ENCODE measurements at regions not wholly inside any gene's neighbourhood (a gene's known extent, or its start where the extent isn't known, plus 50 kb on each side); places are given as distances from the start of the nearest gene placed in this dataset.
"Not testable (repeated sequence)": the region's sequence is repeated elsewhere in the genome, so short reads cannot be mapped to it uniquely, and the experiment has no call there.

DNA sequence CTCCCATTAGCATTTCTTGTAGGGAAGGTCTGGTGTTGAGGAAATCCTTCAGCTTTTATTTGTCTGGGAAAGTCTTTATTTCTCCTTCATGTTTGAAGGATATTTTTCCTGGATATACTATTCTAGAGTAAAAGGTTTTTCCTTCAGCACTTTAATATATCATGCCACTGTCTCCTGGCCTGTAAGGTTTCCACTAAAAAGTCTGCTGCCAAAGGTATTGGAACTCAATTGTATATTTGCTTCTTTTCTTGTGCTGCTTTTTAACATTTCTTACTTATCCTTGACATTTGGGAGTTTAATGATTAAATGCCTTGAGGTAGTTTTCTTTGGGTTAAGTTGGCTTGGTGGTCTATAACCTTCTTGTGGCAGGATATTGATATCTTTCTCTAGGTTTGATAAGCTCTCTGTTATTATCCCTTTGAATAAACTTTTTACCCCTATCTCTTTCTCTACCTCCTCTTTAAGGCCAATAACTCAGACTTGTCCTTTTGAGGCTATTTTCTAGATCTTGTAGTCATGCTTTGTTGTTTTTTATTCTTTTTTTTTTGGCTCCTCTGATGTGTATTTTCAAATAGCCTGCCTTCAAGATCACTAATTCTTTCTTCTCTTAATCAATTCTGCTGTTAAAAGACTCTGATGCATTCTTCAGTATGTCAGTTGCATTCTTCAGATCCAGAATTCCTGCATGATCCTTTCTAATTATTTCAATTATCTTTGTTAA is 225.0 kb upstream of the ZNF217 start:
- no peak for DNase-seq (ENCODE audit: low read depth in 2 of 2)

DNA sequence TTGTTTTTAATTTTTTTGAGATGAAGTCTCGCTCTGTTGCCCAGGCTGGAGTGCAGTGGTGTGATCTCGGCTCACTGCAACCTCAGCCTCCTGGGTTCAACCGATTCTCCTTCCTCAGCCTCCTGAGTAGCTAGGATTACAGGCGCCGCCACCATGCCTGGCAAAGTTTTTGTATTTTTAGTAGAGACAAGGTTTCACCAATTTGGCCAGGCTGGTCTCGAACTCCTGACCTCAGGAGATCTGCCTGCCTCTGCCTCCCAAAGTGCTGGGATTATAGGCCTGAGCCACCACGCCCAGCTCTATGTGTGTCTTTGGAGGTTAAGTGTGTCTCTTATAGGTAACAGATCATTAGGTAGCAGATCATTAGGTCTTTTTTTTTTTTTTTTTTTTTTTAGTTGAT is 223.9 kb upstream of the ZNF217 start:
- not testable (repeated sequence) for DNase-seq (ENCODE audit: low read depth in 2 of 2)

DNA sequence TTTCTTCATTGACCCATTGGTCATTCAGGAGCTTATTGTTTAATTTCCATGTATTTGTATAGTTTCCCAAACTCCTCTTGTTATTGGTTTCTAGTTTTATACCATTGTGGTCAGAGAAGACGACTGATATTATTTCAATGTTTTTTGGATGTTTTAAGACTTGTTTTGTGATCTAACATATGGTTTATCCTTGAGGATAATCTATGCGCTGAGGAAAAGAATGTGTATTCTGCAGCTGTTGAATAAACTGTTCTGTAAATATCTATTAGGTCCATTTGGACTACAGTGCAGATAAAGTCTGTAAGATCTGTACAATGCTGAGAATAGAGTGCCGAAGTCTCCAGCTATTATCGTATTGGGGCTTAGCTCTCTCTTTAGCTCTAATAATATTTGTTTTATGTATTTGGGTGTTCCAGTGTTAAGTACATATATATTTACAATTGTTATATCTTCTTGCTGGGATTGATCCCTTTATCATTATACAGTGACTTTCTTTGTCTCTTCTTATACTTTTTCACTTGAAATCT is 223.3 kb upstream of the ZNF217 start:
- no peak for DNase-seq (ENCODE audit: low read depth in 2 of 2)

DNA sequence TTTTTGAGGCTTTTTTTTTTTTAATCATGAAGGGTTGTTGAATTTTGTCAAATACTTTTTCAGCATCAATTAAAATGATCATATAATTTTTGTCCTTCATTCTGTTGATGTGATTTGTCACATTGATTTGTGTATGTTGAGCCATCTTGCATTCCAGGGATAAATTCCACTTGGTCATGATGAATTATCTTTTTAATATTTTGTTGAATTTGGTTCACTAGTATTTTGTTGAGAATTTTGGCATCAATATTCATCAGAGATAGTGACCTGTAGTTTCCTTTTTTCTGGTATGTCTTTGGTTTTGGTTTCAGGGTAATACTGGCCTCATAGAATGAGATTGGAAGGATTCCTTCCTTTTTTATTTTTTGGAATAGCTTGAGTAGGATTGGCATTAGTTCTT is 221.9 kb upstream of the ZNF217 start:
- no peak for DNase-seq (ENCODE audit: low read depth in 2 of 2)

DNA sequence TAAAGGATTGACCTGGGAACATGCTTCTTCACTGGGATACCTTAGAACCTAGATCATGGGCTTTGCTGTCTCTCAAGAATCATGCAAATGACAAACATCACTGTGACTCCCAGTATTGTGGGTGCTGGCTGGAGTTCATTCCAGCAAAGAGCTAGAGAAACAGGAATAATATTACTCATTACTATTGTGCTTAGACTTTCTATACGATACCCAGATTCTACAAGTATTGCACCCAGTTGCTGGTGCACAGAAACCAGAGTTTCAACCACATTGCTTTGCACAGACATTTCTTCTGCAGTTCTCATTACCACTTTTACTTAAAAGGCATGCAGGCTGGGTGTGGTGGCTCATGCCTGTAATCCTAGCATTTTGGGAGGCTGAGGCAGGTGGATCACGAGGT is 220.4 kb upstream of the ZNF217 start:
- no peak for DNase-seq (ENCODE audit: low read depth in 2 of 2)

DNA sequence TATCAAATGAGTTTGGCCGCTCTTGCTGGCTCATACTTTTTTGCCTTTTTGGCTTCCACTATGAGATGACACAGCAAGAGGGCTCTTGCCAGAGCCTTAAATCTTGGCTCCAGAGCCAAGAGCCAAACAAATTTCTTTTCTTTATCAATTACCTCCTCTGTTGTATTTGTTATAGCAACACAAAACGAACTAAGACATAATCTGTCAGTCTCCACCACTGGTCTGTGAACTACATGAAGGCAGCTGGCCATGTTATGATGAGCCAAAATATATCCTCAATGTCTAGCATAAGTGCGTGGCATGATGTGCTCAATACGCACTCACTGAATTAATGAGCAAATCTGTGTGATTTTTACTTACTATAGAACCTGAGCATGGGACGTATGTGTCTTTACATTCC is 220.0 kb upstream of the ZNF217 start:
- DNase-seq (ENCODE audit: low read depth in 2 of 2): no peak

DNA sequence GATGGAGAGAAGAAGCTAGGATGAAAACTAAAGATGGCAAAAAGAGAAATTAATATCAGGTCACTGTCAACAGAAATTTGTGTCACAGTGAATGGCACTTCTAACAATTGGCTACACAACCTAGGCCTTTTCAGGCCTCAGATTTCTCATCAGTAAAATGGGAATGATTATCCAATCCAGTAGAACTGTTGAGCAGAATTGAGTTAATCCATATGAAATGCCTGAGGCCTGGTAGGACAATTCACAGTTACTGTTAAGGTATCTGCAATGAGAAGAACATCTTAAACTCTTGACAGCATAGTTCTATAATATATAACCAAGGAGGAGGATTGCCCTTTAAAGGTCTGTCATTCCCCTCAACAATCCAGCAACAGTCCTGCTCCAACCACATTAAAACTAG is 217.9 kb upstream of the ZNF217 start:
- no peak for DNase-seq (ENCODE audit: low read depth in 2 of 2)

DNA sequence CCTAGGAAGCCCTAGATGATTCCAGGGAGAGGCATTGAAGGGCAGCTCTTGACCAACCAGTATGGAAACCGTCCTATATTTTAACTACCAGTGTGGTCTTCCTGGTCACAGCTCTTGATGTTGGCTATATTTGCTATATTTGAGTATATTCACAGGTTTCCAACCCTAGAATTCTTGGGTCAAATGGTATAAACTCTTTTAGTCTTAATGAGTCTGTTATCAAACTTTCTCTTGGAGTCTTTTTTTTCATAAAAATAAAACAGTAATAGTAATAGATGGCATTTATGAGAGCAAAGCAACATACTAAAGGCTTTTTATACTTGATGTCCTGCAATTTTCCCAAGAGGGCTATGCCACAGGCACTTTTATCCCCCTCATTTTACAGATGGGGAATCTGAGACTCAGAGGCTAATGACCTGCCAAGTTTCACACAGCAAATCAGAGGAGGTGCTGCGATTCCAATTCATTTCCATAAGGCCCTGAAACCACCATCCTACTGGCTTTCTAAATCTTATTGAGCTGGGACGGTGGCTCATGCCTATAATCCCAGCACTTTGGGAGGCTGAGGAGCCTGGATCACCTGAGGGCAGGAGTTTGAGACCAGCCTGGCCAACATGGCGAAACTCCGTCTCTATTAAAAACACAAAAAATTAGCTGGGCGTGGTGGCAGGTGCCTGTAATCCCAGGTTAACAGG is 217.2 kb upstream of the ZNF217 start:
- DNase-seq (ENCODE audit: low read depth in 2 of 2): no peak

DNA sequence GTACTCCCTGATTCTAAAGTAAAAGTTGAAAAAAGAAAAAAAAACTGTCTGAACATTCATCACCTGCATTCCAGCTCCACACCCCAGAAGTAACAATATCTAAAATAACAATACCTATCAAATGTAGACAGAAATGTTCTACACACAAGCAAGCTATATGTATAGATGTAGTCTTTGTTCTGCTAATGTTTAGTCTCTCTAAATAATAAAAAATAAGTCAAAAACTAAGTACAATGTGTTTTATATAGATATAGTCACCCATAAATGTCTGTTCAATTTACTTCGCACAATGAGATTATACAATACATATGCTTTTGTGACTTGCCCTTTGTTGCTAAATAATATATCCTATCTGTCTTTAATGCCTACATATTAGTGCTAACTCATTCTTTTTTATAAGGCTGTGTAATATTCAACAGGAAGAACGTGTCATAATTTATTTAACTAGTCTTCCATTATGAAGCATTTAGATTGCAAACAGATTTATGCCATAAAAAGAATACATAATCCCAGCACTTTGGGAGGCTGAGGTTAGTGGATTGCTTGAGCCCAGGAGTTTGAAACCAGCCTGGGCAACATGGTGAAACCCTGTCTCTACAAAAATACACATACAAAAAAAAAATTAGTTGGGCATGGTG is 216.2 kb upstream of the ZNF217 start:
- DNase-seq (ENCODE audit: low read depth in 2 of 2): no peak

DNA sequence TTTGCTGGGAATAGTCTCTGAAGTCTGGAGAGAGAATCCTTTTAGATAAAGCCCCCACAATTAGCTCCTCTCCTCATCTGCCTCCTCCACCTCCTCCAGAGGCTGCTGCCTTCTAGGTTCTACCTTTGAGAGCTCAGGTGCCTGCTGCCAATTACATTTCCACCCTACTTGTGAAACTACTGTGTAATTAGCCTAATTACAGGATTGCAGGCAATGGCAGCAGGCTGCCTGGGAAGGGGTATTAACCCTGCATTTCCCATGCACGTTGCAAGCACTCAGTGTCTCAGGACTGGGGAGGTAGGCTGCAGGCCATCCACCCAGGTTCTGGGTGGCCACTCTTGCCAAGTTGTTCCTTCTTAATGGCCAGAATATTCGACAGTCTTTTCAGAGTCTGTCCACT is 215.6 kb upstream of the ZNF217 start:
- DNase-seq (ENCODE audit: low read depth in 2 of 2): no peak

DNA sequence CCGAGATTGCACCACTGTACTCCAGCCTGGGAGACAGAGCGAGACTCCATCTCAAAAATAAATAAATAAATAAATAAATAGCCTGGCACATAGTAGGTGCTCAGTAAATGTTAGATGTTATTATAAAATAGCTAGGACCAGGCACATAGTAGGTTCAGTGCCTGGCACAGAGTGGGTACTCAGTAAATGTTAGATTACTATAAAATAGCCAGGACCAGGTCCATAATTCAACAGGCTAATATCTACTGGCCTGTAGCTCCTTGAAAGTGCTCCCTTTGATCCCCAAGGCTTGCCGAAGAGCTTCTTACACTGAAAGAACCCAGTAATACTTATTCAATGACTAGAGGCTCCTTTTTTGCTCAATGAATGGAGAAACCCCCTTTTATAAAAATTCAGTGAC is 215.1 kb upstream of the ZNF217 start:
- DNase-seq (ENCODE audit: low read depth in 2 of 2): no peak

DNA sequence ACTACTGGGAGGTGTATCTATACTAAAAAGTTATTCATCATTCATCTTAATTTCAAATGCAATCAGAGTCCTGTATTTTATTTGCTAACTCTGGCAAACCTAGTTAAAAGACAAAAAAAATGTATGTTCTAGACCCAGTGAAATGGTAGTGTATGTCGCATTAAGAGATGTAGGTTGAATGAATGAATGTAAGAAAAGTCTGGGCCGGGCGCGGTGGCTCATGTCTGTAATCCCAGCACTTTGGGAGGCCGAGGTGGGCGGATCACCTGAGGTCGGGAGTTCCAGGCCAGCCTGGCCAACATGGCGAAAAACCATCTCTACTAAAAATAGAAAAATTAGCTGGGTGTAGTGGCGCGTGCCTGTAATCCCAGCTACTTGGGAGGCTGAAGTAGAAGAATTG is 214.7 kb upstream of the ZNF217 start:
- DNase-seq (ENCODE audit: low read depth in 2 of 2): not testable (repeated sequence)

DNA sequence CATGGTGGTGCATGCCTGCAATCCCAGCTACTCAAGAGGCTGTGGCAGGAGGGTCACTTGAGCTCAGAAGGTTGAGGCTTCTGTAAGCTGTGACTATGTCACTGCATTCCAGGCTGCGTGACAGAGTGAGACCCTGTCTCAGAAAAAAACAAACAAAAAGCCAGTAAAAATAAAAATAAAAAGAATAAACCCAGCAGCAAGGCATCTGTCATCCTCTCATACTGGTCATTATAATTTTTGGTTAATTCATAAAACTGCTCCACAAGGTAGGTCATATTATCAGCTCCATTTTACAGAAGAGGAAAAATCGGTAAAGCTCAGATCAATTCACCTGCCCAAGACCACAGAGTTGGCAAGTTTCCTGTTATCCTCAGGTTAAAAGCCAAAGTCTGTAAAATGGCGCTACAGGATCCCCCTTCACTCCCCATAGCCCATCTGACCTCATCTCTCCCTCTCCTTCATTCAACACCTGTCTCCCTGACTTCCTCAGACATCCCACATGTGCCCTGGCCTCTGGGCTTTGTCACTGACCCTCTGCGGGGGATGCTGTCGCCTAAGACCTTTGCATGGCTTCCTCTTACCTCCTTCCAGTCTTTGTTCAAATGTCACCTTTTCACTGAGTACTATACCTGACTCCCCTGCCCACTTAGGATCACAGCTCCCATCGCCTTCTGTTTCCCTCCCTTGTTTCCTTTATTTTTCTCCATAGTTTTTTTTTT is 213.2 kb upstream of the ZNF217 start:
- no peak for DNase-seq (ENCODE audit: low read depth in 2 of 2)

DNA sequence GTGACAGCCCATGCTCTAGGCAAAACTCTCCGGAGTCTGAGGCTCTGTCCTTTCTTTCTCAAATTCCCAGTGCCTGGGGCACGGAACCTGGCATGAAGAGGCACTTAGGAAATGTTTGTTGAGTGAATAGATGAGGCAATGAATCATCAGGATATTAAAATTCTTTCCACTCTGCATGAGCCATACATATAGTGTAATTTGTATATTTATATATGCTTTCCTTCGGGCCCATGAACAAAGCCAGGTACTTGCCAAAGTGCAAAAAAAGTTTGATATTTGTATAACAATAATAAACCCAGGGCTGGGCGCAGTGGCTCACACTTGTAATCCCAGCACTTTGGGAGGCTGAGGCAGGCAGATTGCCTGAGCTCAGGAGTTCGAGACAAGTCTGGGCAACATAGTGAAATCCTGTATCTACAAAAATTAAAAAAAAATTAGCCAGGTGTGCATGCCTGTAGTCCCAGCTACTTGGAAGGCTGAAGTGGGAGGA is 212.3 kb upstream of the ZNF217 start:
- no peak for DNase-seq (ENCODE audit: low read depth in 2 of 2)

DNA sequence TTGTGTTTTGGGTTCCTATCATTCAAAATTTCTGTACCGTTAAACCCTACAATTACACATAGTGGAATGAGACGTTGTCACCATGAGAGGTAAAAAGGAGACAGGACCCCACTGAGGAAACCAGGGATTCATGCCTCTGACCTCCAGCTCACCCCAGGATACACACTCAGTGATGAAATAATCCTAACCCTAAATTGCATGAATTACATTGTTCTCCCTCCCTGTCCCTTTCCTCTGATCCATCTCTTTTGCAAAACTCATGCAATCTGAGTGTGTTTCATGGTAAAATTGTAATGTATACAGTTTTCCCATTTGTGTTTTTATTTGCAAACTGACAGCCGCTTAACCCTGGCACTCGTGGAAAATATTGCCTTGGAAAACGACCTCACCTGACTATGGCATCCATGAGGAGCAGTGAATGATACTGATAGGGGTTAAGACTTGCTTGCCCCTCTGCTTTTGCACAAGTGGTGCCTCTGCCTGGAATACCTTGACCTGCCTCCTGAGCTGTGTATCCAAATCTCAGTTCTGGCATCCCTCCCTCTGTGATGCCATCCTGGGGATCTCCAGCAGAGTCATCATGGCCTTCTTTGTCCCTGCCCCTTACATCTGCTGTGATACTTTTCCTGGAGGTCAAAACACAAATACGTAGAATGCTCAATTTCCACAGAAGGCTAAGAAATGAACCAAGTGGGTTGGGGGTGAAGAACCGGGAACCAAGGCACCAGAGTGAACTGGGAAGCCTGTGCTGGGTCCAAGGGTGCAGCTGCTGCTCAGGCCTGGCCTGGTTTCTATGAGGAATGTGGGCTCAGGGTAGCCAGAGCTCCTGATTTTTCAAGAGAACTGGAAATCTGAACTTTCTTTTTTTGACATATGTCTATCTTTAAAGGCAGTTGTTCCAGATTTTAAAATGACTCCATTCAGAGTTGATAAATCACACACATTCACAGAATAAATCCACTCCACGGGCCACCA is 211.6 kb upstream of the ZNF217 start:
- no peak for DNase-seq (ENCODE audit: low read depth in 2 of 2)

DNA sequence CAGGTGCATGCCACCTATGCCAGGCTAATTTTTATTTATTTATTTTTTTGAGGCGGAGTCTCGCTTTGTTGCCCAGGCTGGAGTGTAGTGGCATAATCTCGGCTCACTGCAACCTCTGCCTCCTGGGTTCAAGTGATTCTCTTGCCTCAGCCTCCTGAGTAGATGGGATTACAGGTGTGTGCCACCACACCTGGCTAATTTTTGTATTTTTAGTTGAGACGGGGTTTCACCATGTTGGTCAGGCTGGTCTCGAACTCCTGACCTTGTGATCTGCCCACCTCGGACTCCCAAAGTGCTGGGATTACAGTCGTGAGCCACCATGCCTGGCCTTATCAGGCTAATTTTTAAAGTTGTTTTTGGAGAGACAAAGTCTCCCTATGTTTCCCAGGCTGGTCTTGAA is 210.7 kb upstream of the ZNF217 start:
- DNase-seq (ENCODE audit: low read depth in 2 of 2): not testable (repeated sequence)

DNA sequence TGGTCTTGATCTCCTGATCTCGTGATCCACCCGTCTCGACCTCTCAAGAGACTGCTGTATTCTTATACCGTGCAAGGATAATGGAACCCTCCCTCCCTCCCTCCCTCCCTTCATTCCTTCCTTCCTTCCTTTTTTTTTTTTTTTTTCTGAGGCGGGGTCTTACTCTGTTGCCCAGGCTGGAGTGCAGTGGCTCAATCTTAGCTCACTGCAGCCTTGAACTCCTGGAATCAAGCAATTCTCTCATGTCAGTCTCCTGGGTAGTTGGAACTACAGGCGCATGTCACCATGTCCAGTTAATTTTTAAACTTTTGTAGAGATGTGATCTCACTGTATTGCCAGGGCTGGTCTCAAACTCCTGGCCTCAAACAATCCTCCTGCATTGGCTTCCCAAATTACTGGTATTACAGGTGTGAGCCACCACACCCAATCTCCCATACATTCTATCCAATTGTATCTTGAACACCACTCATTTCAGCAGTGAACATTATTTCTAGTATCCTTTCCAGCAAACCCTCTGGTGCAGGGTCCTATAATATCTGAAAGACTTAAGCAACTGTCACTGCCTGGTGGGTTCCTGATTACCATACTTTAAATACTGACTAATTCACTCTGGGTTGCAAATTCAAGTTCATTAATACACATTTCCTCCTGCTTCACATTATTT is 210.0 kb upstream of the ZNF217 start:
- DNase-seq (ENCODE audit: low read depth in 2 of 2): no peak

DNA sequence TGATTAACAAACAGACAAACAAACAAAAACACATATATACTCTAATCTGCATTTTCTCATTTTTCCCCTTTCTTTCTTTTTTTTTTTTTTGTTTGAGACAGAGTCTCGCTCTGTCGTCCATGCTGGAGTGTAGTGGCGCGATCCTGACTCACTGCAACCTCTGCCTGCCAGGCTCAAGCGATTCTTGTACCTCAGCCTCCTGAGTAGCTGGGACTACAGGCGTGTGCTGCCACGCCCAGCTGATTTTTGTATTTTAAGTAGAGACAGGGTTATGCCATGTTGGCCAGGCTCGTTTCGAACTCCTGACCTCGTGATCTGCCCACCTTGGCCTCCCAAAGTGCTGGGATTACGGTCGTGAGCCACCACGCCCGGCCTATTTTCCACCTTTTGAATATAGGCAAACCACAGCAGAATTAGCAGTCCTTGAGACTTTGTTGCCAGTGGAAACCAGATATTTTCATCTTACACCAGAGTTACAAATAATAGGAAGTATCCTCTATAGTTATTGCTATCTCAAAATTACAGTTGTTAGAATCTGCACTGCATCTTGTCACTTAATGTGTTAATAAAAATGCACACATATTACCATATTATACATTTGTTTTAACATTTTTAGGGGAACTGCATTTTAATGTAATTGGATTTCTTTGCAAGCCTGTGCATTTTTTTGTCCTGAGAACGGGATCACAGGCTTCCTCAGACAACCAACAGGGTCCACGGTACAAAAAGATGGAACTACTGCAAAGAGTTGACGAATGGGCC is 208.2 kb upstream of the ZNF217 start:
- DNase-seq (ENCODE audit: low read depth in 2 of 2): no peak

DNA sequence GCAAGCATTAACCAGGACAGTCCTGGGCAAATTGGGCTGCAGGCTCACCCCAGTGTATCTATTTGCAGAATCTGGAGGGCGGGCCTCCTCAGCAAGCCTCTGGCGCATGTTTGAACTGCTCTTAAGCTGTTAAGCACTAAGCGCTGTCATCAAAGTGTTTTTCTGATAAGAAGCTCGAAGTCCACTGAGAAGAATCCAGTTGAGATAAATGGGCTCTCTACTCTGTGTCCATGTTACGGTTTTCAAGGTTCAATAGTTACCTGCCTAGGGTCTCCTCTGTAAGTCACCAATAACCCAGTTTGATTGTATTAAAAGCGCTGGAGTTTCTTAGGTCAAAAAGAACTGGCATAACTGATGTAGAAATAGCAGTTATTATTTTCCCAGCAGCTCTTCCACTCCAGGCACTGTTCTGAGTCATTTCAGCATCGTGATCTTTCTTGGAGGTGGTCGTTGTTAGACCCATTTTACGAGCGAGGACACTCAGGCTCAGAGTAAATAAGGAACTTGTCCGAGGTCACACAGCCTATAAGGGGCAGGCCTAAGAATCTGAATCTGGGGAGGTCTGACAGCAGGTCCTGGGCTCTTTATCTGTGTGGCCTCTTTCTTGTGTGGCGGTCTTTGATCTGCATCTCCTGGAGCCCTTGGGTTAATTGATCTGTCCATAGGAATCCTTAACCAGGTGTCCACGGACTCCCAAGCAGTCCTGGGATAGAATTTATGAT is 207.4 kb upstream of the ZNF217 start:
- no peak for DNase-seq (ENCODE audit: low read depth in 2 of 2)

All from activated CD4-positive, alpha-beta T cell treated with anti-CD3 and anti-CD28 coated beads for 24 hours (primary cell).